ENCODE measurements at regions not wholly inside any gene's neighbourhood (a gene's known extent, or its start where the extent isn't known, plus 50 kb on each side); places are given as distances from the start of the nearest gene placed in this dataset.

GRCh38 chr6:148082696-148083095, 259.9 kb upstream of the SASH1 start:
- Mint-ChIP-seq H3K27ac (no peak overlapping the region), H3K4me1 (no peaks in the 10 kb centered on the region), H3K9me3 (peaks cover 0 to 5% (median under 1%) of the 10 kb centered on the region in 6 donors), H3K27me3 (ENCODE audit: low read depth in 3 of 3) (peaks cover 0 to 3% (median 1%) of the 10 kb centered on the region in 3 donors), H3K4me3 (no peak overlapping the region), H3K36me3 (no peaks in the 10 kb centered on the region)
- DNase-seq: no peak

- DNase-seq: no peak
- Mint-ChIP-seq H3K27me3 (ENCODE audit: low read depth in 3 of 3) (peaks cover 0 to 3% (median 0%) of the 10 kb centered on the region in 3 donors), H3K9me3 (peaks cover 3 to 22% (median 6%) of the 10 kb centered on the region in 6 donors), H3K36me3 (no peaks in the 10 kb centered on the region), H3K27ac (no peak overlapping the region), H3K4me1 (no peaks in the 10 kb centered on the region), H3K4me3 (no peak overlapping the region)
Observed at GRCh38 chr6:148085631-148086331, 256.9 kb upstream of the SASH1 start.

- no peaks in the 10 kb centered on the region for H3K36me3 Mint-ChIP-seq
- peaks cover 7 to 27% (median 10%) of the 10 kb centered on the region in 6 donors for H3K9me3 Mint-ChIP-seq
- H3K4me3 Mint-ChIP-seq: no peak overlapping the region
- H3K27ac Mint-ChIP-seq: no peak overlapping the region
- H3K27me3 Mint-ChIP-seq (ENCODE audit: low read depth in 3 of 3): peaks cover 0 to 3% (median 0%) of the 10 kb centered on the region in 3 donors
- H3K4me1 Mint-ChIP-seq: no peaks in the 10 kb centered on the region
- no peak for DNase-seq
Observed at GRCh38 chr6:148086386-148086785, 256.3 kb upstream of the SASH1 start.

GRCh38 chr6:148086843-148087242, 255.8 kb upstream of the SASH1 start:
- peaks cover 6 to 27% (median 11%) of the 10 kb centered on the region in 6 donors for H3K9me3 Mint-ChIP-seq
- H3K4me1 Mint-ChIP-seq: no peaks in the 10 kb centered on the region
- no peak overlapping the region for H3K4me3 Mint-ChIP-seq
- DNase-seq: no peak
- H3K27me3 Mint-ChIP-seq (ENCODE audit: low read depth in 3 of 3): peaks cover 0 to 3% (median 0%) of the 10 kb centered on the region in 3 donors
- no peak overlapping the region for H3K27ac Mint-ChIP-seq
- no peaks in the 10 kb centered on the region for H3K36me3 Mint-ChIP-seq

- H3K4me3 Mint-ChIP-seq: no peak overlapping the region
- H3K27me3 Mint-ChIP-seq (ENCODE audit: low read depth in 3 of 3): peaks cover 0 to 3% (median 0%) of the 10 kb centered on the region in 3 donors
- H3K9me3 Mint-ChIP-seq: peaks cover 5 to 33% (median 12%) of the 10 kb centered on the region in 6 donors
- H3K4me1 Mint-ChIP-seq: no peaks in the 10 kb centered on the region
- no peak for DNase-seq
- no peaks in the 10 kb centered on the region for H3K36me3 Mint-ChIP-seq
- no peak overlapping the region for H3K27ac Mint-ChIP-seq
Observed at GRCh38 chr6:148087659-148088058, 255.0 kb upstream of the SASH1 start.

GRCh38 chr6:148090326-148090725, 252.3 kb upstream of the SASH1 start:
- no peaks in the 10 kb centered on the region for H3K36me3 Mint-ChIP-seq
- H3K9me3 Mint-ChIP-seq: peaks cover 5 to 37% (median 16%) of the 10 kb centered on the region in 6 donors
- H3K4me3 Mint-ChIP-seq: no peak overlapping the region
- no peak overlapping the region for H3K27ac Mint-ChIP-seq
- H3K27me3 Mint-ChIP-seq (ENCODE audit: low read depth in 3 of 3): peaks cover 0 to 3% (median 0%) of the 10 kb centered on the region in 3 donors
- no peak for DNase-seq
- no peaks in the 10 kb centered on the region for H3K4me1 Mint-ChIP-seq

GRCh38 chr6:148091394-148091793, 251.2 kb upstream of the SASH1 start:
- Mint-ChIP-seq H3K4me3 (no peak overlapping the region), H3K9me3 (peaks cover 5 to 37% (median 16%) of the 10 kb centered on the region in 6 donors), H3K4me1 (no peaks in the 10 kb centered on the region), H3K27me3 (ENCODE audit: low read depth in 3 of 3) (peaks cover 0 to 2% (median 0%) of the 10 kb centered on the region in 3 donors), H3K27ac (no peak overlapping the region), H3K36me3 (no peaks in the 10 kb centered on the region)
- DNase-seq: no peak

- no peak overlapping the region for H3K4me3 Mint-ChIP-seq
- H3K27me3 Mint-ChIP-seq (ENCODE audit: low read depth in 3 of 3): peaks cover 0 to 4% (median 4%) of the 10 kb centered on the region in 3 donors
- no peaks in the 10 kb centered on the region for H3K36me3 Mint-ChIP-seq
- H3K9me3 Mint-ChIP-seq: peaks cover 0 to 12% (median 1%) of the 10 kb centered on the region in 6 donors
- no peak overlapping the region for H3K27ac Mint-ChIP-seq
- H3K4me1 Mint-ChIP-seq: no peaks in the 10 kb centered on the region
- DNase-seq: no peak
Observed at GRCh38 chr6:148103436-148103835, 239.2 kb upstream of the SASH1 start.

GRCh38 chr6:148104131-148104530, 238.5 kb upstream of the SASH1 start:
- no peaks in the 10 kb centered on the region for H3K4me1 Mint-ChIP-seq

GRCh38 chr6:148105695-148106094, 236.9 kb upstream of the SASH1 start:
- peaks cover 0 to 4% (median 2%) of the 10 kb centered on the region in 3 donors for H3K27me3 Mint-ChIP-seq (ENCODE audit: low read depth in 3 of 3)
- no peaks in the 10 kb centered on the region for H3K4me1 Mint-ChIP-seq
- no peak for DNase-seq
- no peaks in the 10 kb centered on the region for H3K36me3 Mint-ChIP-seq
- H3K4me3 Mint-ChIP-seq: no peak overlapping the region
- peaks cover 0 to 12% (median 0%) of the 10 kb centered on the region in 6 donors for H3K9me3 Mint-ChIP-seq
- H3K27ac Mint-ChIP-seq: no peak overlapping the region

More at GRCh38 chr6:148104131-148104530, 238.5 kb upstream of the SASH1 start:
- Mint-ChIP-seq H3K4me3 (no peak overlapping the region), H3K27ac (no peak overlapping the region), H3K9me3 (peaks cover 0 to 8% (median 0%) of the 10 kb centered on the region in 6 donors), H3K36me3 (no peaks in the 10 kb centered on the region), H3K27me3 (ENCODE audit: low read depth in 3 of 3) (peaks cover 0 to 4% (median 4%) of the 10 kb centered on the region in 3 donors)
- no peak for DNase-seq

- Mint-ChIP-seq H3K4me3 (no peak overlapping the region), H3K4me1 (no peaks in the 10 kb centered on the region), H3K27me3 (ENCODE audit: low read depth in 3 of 3) (peaks cover 0 to 2% (median 0%) of the 10 kb centered on the region in 3 donors), H3K36me3 (no peaks in the 10 kb centered on the region), H3K27ac (no peak overlapping the region), H3K9me3 (peaks cover 0 to 9% (median 0%) of the 10 kb centered on the region in 6 donors)
- no peak for DNase-seq
Observed at GRCh38 chr6:148107911-148108310, 234.7 kb upstream of the SASH1 start.

- H3K36me3 Mint-ChIP-seq: no peaks in the 10 kb centered on the region
- no peak overlapping the region for H3K27ac Mint-ChIP-seq
- H3K4me3 Mint-ChIP-seq: no peak overlapping the region
- H3K4me1 Mint-ChIP-seq: no peaks in the 10 kb centered on the region
- DNase-seq: no peak
- H3K9me3 Mint-ChIP-seq: peaks cover 0 to 9% (median 0%) of the 10 kb centered on the region in 6 donors
- peaks cover 0 to 2% (median 0%) of the 10 kb centered on the region in 3 donors for H3K27me3 Mint-ChIP-seq (ENCODE audit: low read depth in 3 of 3)
Observed at GRCh38 chr6:148109732-148110131, 232.9 kb upstream of the SASH1 start.

GRCh38 chr6:148110925-148111324, 231.7 kb upstream of the SASH1 start:
- Mint-ChIP-seq H3K4me3 (no peak overlapping the region), H3K36me3 (no peaks in the 10 kb centered on the region)

GRCh38 chr6:148112851-148113319, 229.8 kb upstream of the SASH1 start:
- Mint-ChIP-seq H3K27me3 (ENCODE audit: low read depth in 3 of 3) (no peaks in the 10 kb centered on the region), H3K36me3 (no peaks in the 10 kb centered on the region), H3K9me3 (peaks cover 0 to 9% (median 0%) of the 10 kb centered on the region in 6 donors), H3K4me1 (no peaks in the 10 kb centered on the region), H3K27ac (no peak overlapping the region), H3K4me3 (no peak overlapping the region)
- no peak for DNase-seq

More at GRCh38 chr6:148110925-148111324, 231.7 kb upstream of the SASH1 start:
- Mint-ChIP-seq H3K27ac (no peak overlapping the region), H3K4me1 (no peaks in the 10 kb centered on the region), H3K27me3 (ENCODE audit: low read depth in 3 of 3) (peaks cover 0 to 2% (median 0%) of the 10 kb centered on the region in 3 donors), H3K9me3 (peaks cover 0 to 6% (median 0%) of the 10 kb centered on the region in 6 donors)
- no peak for DNase-seq

All from immature natural killer cell (primary cell).